Naive thymus-derived CD4-positive, alpha-beta T cell (primary cell): ENCODE measurements at regions not wholly inside any gene's neighbourhood (a gene's known extent, or its start where the extent isn't known, plus 50 kb on each side); places are given as distances from the start of the nearest gene placed in this dataset.

Experiments
- ATAC-seq: fragments of 150-1000 bp; cut with Tn5 transposase; 2 replicates; pipeline ENCODE4 v1.10.0; 2021; ENCODE audit warnings: mild to moderate bottlenecking, moderate library complexity
- CTCF ChIA-PET: fragments of 350-600 bp; sonication (Branson Sonifier 250); formaldehyde crosslinking; loops from one replicate; lab custom pipeline; 2021; ENCODE audit warnings: antibody characterized with exemption; lab: Charles Lee
- POLR2A ChIA-PET: fragments of 350-600 bp; sonication (Branson Sonifier 250); formaldehyde crosslinking; loops from one replicate; lab custom pipeline; 2021; ENCODE audit warnings: antibody characterized with exemption, inconsistent platforms; lab: Charles Lee
- DNase-seq, 9 donors: peaks; one replicate each; pipeline versions ENCODE4 v3.0.0 to v3.0.0-alpha.2; 2020 to 2022; ENCODE audit warnings: mixed read lengths in 1 of 9
- H3K27ac ChIP-seq: one replicate; pipeline ENCODE4 v1.7.0; 2013; ENCODE audit warnings: mild to moderate bottlenecking, low read depth, low read length, moderate library complexity
- H3K27me3 ChIP-seq, 2 donors: one replicate each; pipeline ENCODE4 v1.7.0; 2013; ENCODE audit warnings: low read length in 2 of 2, mild to moderate bottlenecking in 2 of 2, moderate library complexity in 2 of 2; ENCODE audit not compliant: control insufficient read depth in 2 of 2, insufficient read depth in 2 of 2
- H3K36me3 ChIP-seq, 3 experiments: 1 replicate in 2 of 3; 2 replicates in 1 of 3; pipeline ENCODE4 v1.7.0; 2013; ENCODE audit warnings: low read length in 3 of 3, mild to moderate bottlenecking in 3 of 3, moderate library complexity in 1 of 3; ENCODE audit not compliant: insufficient read depth in 3 of 3, control insufficient read depth in 2 of 3
- H3K4me1 ChIP-seq, 2 donors: one replicate each; pipeline ENCODE4 v1.7.0; 2013; ENCODE audit warnings: low read length in 2 of 2, mild to moderate bottlenecking in 2 of 2, moderate library complexity in 1 of 2; ENCODE audit not compliant: control insufficient read depth in 2 of 2, insufficient read depth in 2 of 2
- H3K4me3 ChIP-seq: 2 replicates; pipeline ENCODE4 v1.7.0; 2013; ENCODE audit warnings: mild to moderate bottlenecking, low read length
- H3K9me3 ChIP-seq, 3 experiments: 1 replicate in 2 of 3; 2 replicates in 1 of 3; pipeline ENCODE4 v1.7.0; 2013; ENCODE audit warnings: low read length in 3 of 3; ENCODE audit not compliant: control insufficient read depth in 2 of 3
- H3K27ac Mint-ChIP-seq, 9 donors: one replicate each; pipeline ENCODE4 v1.8.0; 2020 to 2022; ENCODE audit warnings: mixed read lengths in 9 of 9, mild to moderate bottlenecking in 8 of 9, moderate library complexity in 5 of 9, inconsistent platforms in 2 of 9
- H3K27me3 Mint-ChIP-seq, 5 donors: one replicate each; pipeline ENCODE4 v1.8.0; 2021 to 2022; ENCODE audit warnings: mixed read lengths in 5 of 5, mild to moderate bottlenecking in 1 of 5
- H3K36me3 Mint-ChIP-seq, 5 donors: one replicate each; pipeline ENCODE4 v1.8.0; 2020 to 2022; ENCODE audit warnings: mixed read lengths in 5 of 5, mild to moderate bottlenecking in 3 of 5, inconsistent platforms in 1 of 5
- H3K4me1 Mint-ChIP-seq, 7 donors: one replicate each; pipeline ENCODE4 v1.8.0; 2020 to 2022; ENCODE audit warnings: mixed read lengths in 7 of 7, mild to moderate bottlenecking in 3 of 7, inconsistent platforms in 1 of 7
- H3K4me3 Mint-ChIP-seq, 10 donors: one replicate each; pipeline ENCODE4 v1.8.0; 2020 to 2022; ENCODE audit warnings: mild to moderate bottlenecking in 10 of 10, mixed read lengths in 10 of 10, moderate library complexity in 6 of 10, inconsistent platforms in 2 of 10
- H3K9me3 Mint-ChIP-seq, 11 donors: one replicate each; pipeline ENCODE4 v1.8.0; 2020 to 2022; ENCODE audit warnings: mixed read lengths in 11 of 11, mild to moderate bottlenecking in 4 of 11, inconsistent platforms in 1 of 11, moderate library complexity in 1 of 11
- intact Hi-C, 2 donors: fragments of 100-400 bp; cut with micrococcal nuclease; formaldehyde crosslinking; loops; one replicate each; pipeline ENCODE4 v1.15.1; 2023

- H3K4me3 ChIP-seq: no peak overlapping the region
- no peaks in the 10 kb centered on the region for H3K9me3 ChIP-seq
- H3K9me3 Mint-ChIP-seq: peaks cover 0 to 26% (median 6%) of the 10 kb centered on the region in 11 donors
- CTCF ChIA-PET: no interaction called here
- DNase-seq (no peak), ATAC-seq (no peak)
- no peaks in the 10 kb centered on the region for H3K27me3 Mint-ChIP-seq
- H3K4me1 ChIP-seq: no peaks in the 10 kb centered on the region
- no peak overlapping the region for H3K27ac ChIP-seq
- no peaks in the 10 kb centered on the region for H3K27me3 ChIP-seq
- POLR2A ChIA-PET: no interaction called here
- intact Hi-C loops: no loop called here
- no peak overlapping the region for H3K27ac Mint-ChIP-seq
- H3K4me1 Mint-ChIP-seq: no peaks in the 10 kb centered on the region
- no peak overlapping the region for H3K4me3 Mint-ChIP-seq
- H3K36me3 ChIP-seq: no peaks in the 10 kb centered on the region
- peaks cover 0 to 4% (median 0%) of the 10 kb centered on the region in 5 donors for H3K36me3 Mint-ChIP-seq
These were observed 478.3 kb upstream of the EDIL3 start for GRCh38 chr5:84863020-84863419.

- ChIA-PET CTCF (no interaction called here), POLR2A (no interaction called here)
- no peaks in the 10 kb centered on the region for H3K9me3 ChIP-seq
- H3K27me3 Mint-ChIP-seq: no peaks in the 10 kb centered on the region
- no peak overlapping the region for H3K4me3 ChIP-seq
- H3K4me3 Mint-ChIP-seq: no peak overlapping the region
- no peak overlapping the region for H3K27ac Mint-ChIP-seq
- no peak overlapping the region for H3K27ac ChIP-seq
- H3K36me3 ChIP-seq: no peaks in the 10 kb centered on the region
- no peaks in the 10 kb centered on the region for H3K27me3 ChIP-seq
- H3K4me1 ChIP-seq: no peaks in the 10 kb centered on the region
- intact Hi-C loops: no loop called here
- no peaks in the 10 kb centered on the region for H3K4me1 Mint-ChIP-seq
- DNase-seq (no peak), ATAC-seq (no peak)
- peaks cover 0 to 4% (median 0%) of the 10 kb centered on the region in 5 donors for H3K36me3 Mint-ChIP-seq
- peaks cover 0 to 31% (median 4%) of the 10 kb centered on the region in 11 donors for H3K9me3 Mint-ChIP-seq
These were observed 477.5 kb upstream of the EDIL3 start for GRCh38 chr5:84862132-84862531.

DNA sequence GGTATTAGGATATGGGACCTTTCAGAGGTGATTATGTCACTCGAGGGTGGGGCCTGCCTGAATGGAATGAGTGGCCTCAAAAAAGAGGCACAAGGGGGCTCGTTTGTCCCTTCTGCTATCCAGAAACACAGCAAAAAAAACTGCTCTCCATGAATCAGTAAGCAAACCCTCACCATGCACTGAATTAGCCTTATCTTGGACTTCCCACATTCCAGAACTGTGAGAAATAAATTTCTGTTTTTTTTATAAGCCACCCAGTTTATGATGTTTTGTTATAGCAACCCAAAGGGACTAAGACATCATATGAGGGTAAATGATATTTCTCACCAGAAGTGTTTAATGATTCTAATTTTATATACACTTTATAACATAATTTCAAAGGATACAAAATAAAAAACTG lies 476.6 kb upstream of the EDIL3 start:
- H3K4me1 Mint-ChIP-seq: no peaks in the 10 kb centered on the region
- peaks cover 0 to 39% (median 4%) of the 10 kb centered on the region in 11 donors for H3K9me3 Mint-ChIP-seq
- H3K4me3 ChIP-seq: no peak overlapping the region
- ChIA-PET CTCF (no interaction called here), POLR2A (no interaction called here)
- H3K27ac ChIP-seq: no peak overlapping the region
- no peak for DNase-seq
- intact Hi-C loops: no loop called here
- no peaks in the 10 kb centered on the region for H3K36me3 ChIP-seq
- H3K36me3 Mint-ChIP-seq: peaks cover 0 to 4% (median 0%) of the 10 kb centered on the region in 5 donors
- no peak overlapping the region for H3K27ac Mint-ChIP-seq
- no peak for ATAC-seq
- H3K4me1 ChIP-seq: no peaks in the 10 kb centered on the region
- H3K27me3 ChIP-seq: no peaks in the 10 kb centered on the region
- no peak overlapping the region for H3K4me3 Mint-ChIP-seq
- H3K27me3 Mint-ChIP-seq: no peaks in the 10 kb centered on the region
- H3K9me3 ChIP-seq: no peaks in the 10 kb centered on the region

DNA sequence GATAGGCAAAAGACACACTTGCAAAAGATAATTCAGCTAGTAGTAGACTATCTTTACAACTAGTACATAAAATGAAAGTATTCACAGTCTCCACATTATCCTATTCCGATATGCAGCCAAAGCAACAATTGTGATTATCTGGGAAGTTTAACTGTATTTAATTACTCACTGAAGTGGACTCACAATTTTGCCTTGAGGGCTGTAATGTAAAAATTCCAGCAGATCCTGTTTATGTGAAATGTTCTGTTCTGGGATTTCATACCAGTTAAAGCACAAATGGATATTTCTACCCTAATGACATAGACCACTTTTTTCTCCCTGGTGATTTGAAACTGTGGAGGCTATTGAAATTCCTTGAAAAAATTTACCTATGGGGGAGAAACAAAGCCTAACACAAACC lies 474.4 kb upstream of the EDIL3 start:
- ChIA-PET POLR2A (no interaction called here), CTCF (interaction anchor here (0.7 kb wide), 1 partner anchor 136 kb away, joined by 3 read pairs; no protein-coding TSS in a partner anchor)
- no peaks in the 10 kb centered on the region for H3K36me3 ChIP-seq
- Mint-ChIP-seq H3K9me3 (peaks cover 0 to 40% (median 4%) of the 10 kb centered on the region in 11 donors), H3K27me3 (no peaks in the 10 kb centered on the region), H3K4me1 (no peaks in the 10 kb centered on the region), H3K36me3 (peaks cover 0 to 4% (median 0%) of the 10 kb centered on the region in 5 donors), H3K4me3 (no peak overlapping the region), H3K27ac (no peak overlapping the region)
- intact Hi-C loops: no loop called here
- H3K9me3 ChIP-seq: no peaks in the 10 kb centered on the region
- H3K27ac ChIP-seq: no peak overlapping the region
- ATAC-seq (no peak), DNase-seq (no peak)
- no peak overlapping the region for H3K4me3 ChIP-seq
- H3K27me3 ChIP-seq: no peaks in the 10 kb centered on the region
- no peaks in the 10 kb centered on the region for H3K4me1 ChIP-seq

GRCh38 chr5:84831701-84832100 lies 447.0 kb upstream of the EDIL3 start:
- Histone ChIP-seq H3K9me3 (no peaks in the 10 kb centered on the region), H3K36me3 (no peaks in the 10 kb centered on the region), H3K27ac (no peak overlapping the region), H3K4me3 (no peak overlapping the region), H3K4me1 (no peaks in the 10 kb centered on the region), H3K27me3 (no peaks in the 10 kb centered on the region)
- intact Hi-C loops: no loop called here
- ChIA-PET CTCF (no interaction called here), POLR2A (no interaction called here)
- H3K27ac Mint-ChIP-seq: no peak overlapping the region
- ATAC-seq (no peak), DNase-seq (no peak)
- H3K4me1 Mint-ChIP-seq: no peaks in the 10 kb centered on the region
- no peaks in the 10 kb centered on the region for H3K27me3 Mint-ChIP-seq
- H3K36me3 Mint-ChIP-seq: no peaks in the 10 kb centered on the region
- H3K4me3 Mint-ChIP-seq: no peak overlapping the region
- peaks cover 0 to 14% (median 5%) of the 10 kb centered on the region in 11 donors for H3K9me3 Mint-ChIP-seq

DNA sequence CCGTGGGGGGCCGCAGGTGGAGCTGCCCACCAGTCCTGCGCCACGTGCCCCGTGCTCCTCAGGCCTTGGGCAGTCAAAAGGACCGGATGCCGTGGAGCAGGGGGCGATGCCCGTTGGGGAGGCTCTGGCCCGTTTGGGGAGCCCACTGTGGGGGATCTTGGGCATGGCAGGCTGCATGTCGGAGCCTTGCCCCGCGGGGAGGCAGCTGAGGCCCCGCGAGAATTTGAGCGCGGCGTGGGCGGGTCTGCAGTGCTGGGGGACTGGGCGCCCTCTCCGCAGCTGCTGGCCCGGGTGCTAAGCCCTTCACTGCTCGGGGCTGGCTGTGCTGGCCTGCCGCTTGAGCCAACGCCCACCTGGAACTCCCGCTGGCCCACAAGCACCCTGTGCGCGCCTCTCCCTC lies 445.6 kb upstream of the EDIL3 start:
- ATAC-seq: no peak
- POLR2A ChIA-PET: interaction anchor here (0.6 kb wide), 1 partner anchor 89 kb away, joined by 3 read pairs; no protein-coding TSS in a partner anchor

DNA sequence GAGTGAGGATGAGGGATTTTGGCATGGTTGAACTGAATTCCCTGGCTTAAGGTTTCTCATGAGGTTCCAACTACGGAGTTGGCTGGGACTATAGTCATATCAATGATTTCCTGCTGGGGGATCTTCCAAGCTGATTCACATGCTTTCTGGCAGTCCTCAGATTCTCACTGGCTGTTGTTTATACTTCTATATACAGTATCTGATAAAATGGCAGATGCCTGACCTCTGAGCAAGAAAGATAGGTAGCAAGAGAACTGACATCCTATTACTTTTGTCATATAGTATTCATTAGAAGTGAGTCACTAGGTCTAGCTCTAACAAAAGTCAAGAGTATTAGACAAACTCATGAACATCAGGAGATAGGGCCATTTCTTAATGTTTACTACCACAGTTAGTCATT lies 440.9 kb upstream of the EDIL3 start:
- H3K36me3 Mint-ChIP-seq: no peaks in the 10 kb centered on the region
- H3K4me3 Mint-ChIP-seq: no peak overlapping the region
- no peaks in the 10 kb centered on the region for H3K27me3 Mint-ChIP-seq
- Histone ChIP-seq H3K27ac (no peak overlapping the region), H3K9me3 (no peaks in the 10 kb centered on the region), H3K4me1 (no peaks in the 10 kb centered on the region), H3K36me3 (no peaks in the 10 kb centered on the region), H3K4me3 (no peak overlapping the region), H3K27me3 (no peaks in the 10 kb centered on the region)
- H3K4me1 Mint-ChIP-seq: peaks cover 0 to 2% (median 0%) of the 10 kb centered on the region in 7 donors
- no peak overlapping the region for H3K27ac Mint-ChIP-seq
- DNase-seq (no peak), ATAC-seq (no peak)
- peaks cover 0 to 7% (median 4%) of the 10 kb centered on the region in 11 donors for H3K9me3 Mint-ChIP-seq
- CTCF ChIA-PET: no interaction called here
- POLR2A ChIA-PET: no interaction called here
- intact Hi-C loops: no loop called here

More for the DNA sequence above, 445.6 kb upstream of the EDIL3 start:
- Histone ChIP-seq H3K4me3 (no peak overlapping the region), H3K9me3 (no peaks in the 10 kb centered on the region), H3K27me3 (no peaks in the 10 kb centered on the region), H3K27ac (no peak overlapping the region), H3K4me1 (no peaks in the 10 kb centered on the region), H3K36me3 (no peaks in the 10 kb centered on the region)
- Mint-ChIP-seq H3K27ac (no peak overlapping the region), H3K4me3 (no peak overlapping the region), H3K9me3 (peaks cover 0 to 14% (median 5%) of the 10 kb centered on the region in 11 donors), H3K4me1 (no peaks in the 10 kb centered on the region), H3K27me3 (no peaks in the 10 kb centered on the region), H3K36me3 (no peaks in the 10 kb centered on the region)
- no peak for DNase-seq
- intact Hi-C loops: no loop called here
- CTCF ChIA-PET: no interaction called here
